Activated naive CD4-positive, alpha-beta T cell treated with anti-CD3 and anti-CD28 coated beads, Interleukin-2, amount 50 U/mL, for 72 hours (primary cell): ENCODE measurements at regions not wholly inside any gene's neighbourhood (a gene's known extent, or its start where the extent isn't known, plus 50 kb on each side); places are given as distances from the start of the nearest gene placed in this dataset.
"Not testable (repeated sequence)": the region's sequence is repeated elsewhere in the genome, so short reads cannot be mapped to it uniquely, and the experiment has no call there.

Source experiments
- ATAC-seq, 2 donors: fragments of 150-1000 bp; cut with Tn5 transposase; 2 replicates each; pipeline ENCODE4 v1.10.0; 2021; ENCODE audit warnings: mild to moderate bottlenecking in 2 of 2, moderate library complexity in 2 of 2
- DNase-seq, 2 donors: peaks; one replicate each; pipeline ENCODE4 v3.0.0; 2021 to 2022; ENCODE audit warnings: low spot score in 2 of 2
- H3K27ac Mint-ChIP-seq, 2 donors: one replicate each; pipeline ENCODE4 v1.8.0; 2022; ENCODE audit warnings: mild to moderate bottlenecking in 2 of 2, mixed read lengths in 2 of 2
- H3K36me3 Mint-ChIP-seq, 2 donors: one replicate each; pipeline ENCODE4 v1.8.0; 2022; ENCODE audit warnings: mixed read lengths in 2 of 2
- H3K9me3 Mint-ChIP-seq, 2 donors: one replicate each; pipeline ENCODE4 v1.8.0; 2022; ENCODE audit warnings: mixed read lengths in 2 of 2

GRCh38 chr3:69651765-69652164 lies 87.5 kb upstream of the MITF start:
- H3K27ac Mint-ChIP-seq = no peak overlapping the region
- H3K36me3 Mint-ChIP-seq = no peaks in the 10 kb centered on the region
- ATAC-seq (no peak), DNase-seq (no peak)
- H3K9me3 Mint-ChIP-seq = peaks cover 0 to 3% of the 10 kb centered on the region in 2 donors

DNA sequence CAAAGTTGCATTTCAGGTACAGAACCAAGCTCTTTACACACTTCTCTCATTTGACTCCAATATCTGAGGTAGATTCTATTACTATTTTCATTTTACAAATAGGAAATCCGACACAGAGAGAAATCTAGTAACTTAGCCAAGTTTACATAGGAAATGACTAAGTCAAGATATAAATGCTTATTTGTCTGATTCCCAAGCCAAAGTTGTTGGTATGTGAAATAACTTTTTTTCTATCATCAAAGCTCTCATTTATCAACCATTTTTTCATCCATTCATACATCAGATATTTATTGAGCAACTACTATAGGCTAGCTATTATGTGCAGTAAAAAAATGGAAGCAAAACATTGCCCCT lies 89.2 kb upstream of the MITF start:
- DNase-seq = no peak
- no peak for ATAC-seq
- Mint-ChIP-seq H3K9me3 (peaks cover 0 to 3% of the 10 kb centered on the region in 2 donors), H3K36me3 (no peaks in the 10 kb centered on the region), H3K27ac (no peak overlapping the region)

DNA sequence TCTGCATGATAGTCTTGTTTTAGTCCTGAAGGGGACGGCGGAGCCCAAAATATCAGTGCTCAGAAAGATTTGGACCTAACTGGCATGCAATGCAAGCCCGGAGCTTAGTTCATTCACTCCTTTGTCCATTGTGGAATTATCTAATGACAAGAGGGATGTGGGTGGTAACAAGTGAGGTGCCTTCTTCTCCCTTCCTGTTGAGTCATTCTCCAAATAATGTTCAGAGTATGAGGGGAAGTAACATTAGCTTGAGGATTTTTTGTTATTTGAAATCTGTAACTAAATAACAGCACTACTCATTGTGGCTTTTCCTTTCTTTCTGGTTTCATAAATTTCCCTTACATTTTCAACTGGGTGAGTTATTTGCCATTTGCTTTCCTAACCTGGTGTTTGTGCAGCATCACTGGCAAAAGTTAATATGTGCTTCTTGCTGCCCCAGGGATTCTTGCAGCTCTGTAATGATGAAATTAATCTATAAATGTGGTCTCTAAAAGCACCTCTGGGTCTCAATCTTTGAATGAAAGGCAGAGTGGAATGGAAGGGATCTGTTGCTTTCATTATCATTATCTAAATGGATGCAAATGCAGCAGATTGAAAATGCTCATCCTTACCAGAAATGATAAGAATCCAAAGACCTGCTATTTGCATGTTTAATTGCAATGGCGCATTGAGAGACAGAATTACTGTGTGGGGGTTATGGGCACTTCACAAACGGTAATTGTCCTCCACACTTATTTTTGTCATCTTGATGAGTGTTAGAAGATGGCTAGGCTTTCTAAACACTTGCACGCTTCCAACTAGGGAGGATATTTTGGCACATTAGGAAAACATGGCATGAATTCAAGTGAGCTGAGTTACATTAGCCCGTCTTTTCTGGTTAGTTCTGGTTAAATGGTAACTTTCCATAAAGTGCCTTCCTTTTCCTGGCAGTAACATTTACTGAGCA lies 89.9 kb upstream of the MITF start:
- no peak for ATAC-seq
- Mint-ChIP-seq H3K27ac (no peak overlapping the region), H3K9me3 (peaks cover 0 to 3% of the 10 kb centered on the region in 2 donors)

DNA sequence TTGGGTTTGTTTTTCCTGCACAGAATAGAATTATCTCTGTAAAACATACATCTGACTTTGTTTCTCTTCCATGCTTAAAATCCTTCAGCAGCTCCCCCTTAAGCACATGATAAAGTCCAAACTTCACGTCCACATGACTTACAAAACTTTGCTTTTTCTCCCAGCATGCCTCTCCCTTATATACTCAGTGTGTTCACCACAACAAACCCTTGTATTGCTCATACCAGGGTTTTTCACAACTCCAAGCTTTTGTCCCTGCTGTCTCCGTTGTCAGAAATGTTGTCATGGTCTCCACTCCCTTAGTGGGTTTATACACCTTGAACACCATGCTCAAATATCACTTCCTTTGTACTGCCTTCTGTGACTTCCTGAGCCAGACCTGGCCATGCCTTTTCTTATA lies 91.1 kb upstream of the MITF start:
- no peak for DNase-seq
- H3K27ac Mint-ChIP-seq = no peak overlapping the region
- no peaks in the 10 kb centered on the region for H3K36me3 Mint-ChIP-seq
- peaks cover 0 to 3% of the 10 kb centered on the region in 2 donors for H3K9me3 Mint-ChIP-seq
- no peak for ATAC-seq

More for the DNA sequence above, 89.9 kb upstream of the MITF start:
- H3K36me3 Mint-ChIP-seq = no peaks in the 10 kb centered on the region
- no peak for DNase-seq

- ATAC-seq (no peak), DNase-seq (no peak)
- peaks cover 0 to 3% of the 10 kb centered on the region in 2 donors for H3K9me3 Mint-ChIP-seq
- H3K27ac Mint-ChIP-seq = no peak overlapping the region
- no peaks in the 10 kb centered on the region for H3K36me3 Mint-ChIP-seq
Measured at GRCh38 chr3:69647511-69648110, 91.7 kb upstream of the MITF start.

DNA sequence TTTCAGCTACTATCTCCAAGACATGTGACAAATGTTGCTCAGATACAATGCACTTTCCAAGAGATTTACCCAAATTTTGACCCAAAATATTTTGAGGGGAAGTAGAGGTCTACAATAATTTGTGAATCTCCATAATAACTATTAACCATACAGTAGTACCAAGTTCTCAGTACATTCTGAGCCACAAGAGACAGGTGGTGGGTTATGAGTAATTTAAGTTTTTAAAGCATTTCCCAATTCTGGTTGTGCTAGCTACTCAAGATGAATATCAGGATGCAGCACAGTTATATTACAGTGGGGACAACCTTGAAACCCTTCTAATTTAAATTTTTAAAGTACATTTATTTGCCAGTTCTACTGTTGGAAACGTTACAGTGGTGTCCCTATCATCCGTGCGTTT lies 92.2 kb upstream of the MITF start:
- Mint-ChIP-seq H3K27ac (no peak overlapping the region), H3K9me3 (peaks cover 0 to 3% of the 10 kb centered on the region in 2 donors), H3K36me3 (no peaks in the 10 kb centered on the region)
- DNase-seq = no peak
- no peak for ATAC-seq

GRCh38 chr3:69646287-69647067 lies 92.8 kb upstream of the MITF start:
- peaks cover 0 to 8% of the 10 kb centered on the region in 2 donors for H3K9me3 Mint-ChIP-seq
- DNase-seq = no peak
- no peaks in the 10 kb centered on the region for H3K36me3 Mint-ChIP-seq
- no peak for ATAC-seq
- H3K27ac Mint-ChIP-seq = no peak overlapping the region

GRCh38 chr3:69642606-69643005 lies 96.7 kb upstream of the MITF start:
- DNase-seq (no peak), ATAC-seq (no peak)
- Mint-ChIP-seq H3K9me3 (peaks cover 4 to 5% of the 10 kb centered on the region in 2 donors), H3K27ac (no peak overlapping the region), H3K36me3 (no peaks in the 10 kb centered on the region)

- Mint-ChIP-seq H3K36me3 (no peaks in the 10 kb centered on the region), H3K9me3 (peaks cover 4 to 8% of the 10 kb centered on the region in 2 donors), H3K27ac (no peak overlapping the region)
- no peak for ATAC-seq
- DNase-seq = no peak
Measured at GRCh38 chr3:69639851-69640250, 99.4 kb upstream of the MITF start.

- H3K27ac Mint-ChIP-seq = no peak overlapping the region
- ATAC-seq (no peak), DNase-seq (no peak)
- H3K9me3 Mint-ChIP-seq = peaks cover 23% of the 10 kb centered on the region in 2 donors
- peaks cover 0 to 5% of the 10 kb centered on the region in 2 donors for H3K36me3 Mint-ChIP-seq
Measured at GRCh38 chr3:69628951-69629350, 110.3 kb upstream of the MITF start.

DNA sequence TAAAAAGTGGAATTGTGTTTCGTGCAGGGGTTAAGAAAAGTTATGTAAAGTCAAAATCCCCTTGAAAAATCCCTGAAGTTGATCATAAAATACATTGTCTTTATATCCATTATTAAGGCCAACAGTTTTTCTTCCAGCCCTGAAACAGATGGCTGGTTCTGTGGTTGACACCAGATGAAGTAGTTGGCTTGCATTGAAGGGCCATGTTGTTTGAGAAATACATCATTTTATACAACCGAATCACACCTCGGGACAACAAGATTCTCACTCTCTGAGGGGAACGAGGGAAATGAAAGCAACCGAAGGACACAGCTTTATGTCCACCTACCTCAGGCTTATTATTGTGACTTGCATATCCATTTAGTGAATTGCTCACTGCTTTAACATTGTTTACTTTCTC lies 126.0 kb upstream of the MITF start:
- H3K9me3 Mint-ChIP-seq = peaks cover 14 to 15% of the 10 kb centered on the region in 2 donors
- no peaks in the 10 kb centered on the region for H3K36me3 Mint-ChIP-seq
- ATAC-seq = no peak
- no peak overlapping the region for H3K27ac Mint-ChIP-seq
- DNase-seq = no peak

DNA sequence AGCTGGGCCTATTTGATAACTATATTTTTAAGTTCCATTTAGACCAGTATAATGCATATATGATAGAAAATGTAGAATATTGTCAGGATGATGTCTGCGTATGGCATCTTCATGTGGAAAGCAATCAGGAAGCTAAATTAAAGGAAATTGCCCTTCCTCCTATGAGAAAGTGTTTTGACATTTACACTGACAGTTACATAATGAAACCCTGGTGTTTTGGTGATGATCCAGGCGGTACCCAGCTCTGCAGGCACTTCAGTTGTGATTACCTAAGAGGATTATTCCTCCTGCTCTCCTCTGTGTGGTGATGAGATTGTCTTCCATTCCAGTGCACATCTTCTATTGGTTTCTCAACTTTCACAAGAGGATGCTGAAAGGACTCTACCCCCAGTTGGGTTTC lies 126.5 kb upstream of the MITF start:
- DNase-seq (no peak), ATAC-seq (no peak)
- H3K27ac Mint-ChIP-seq = no peak overlapping the region
- no peaks in the 10 kb centered on the region for H3K36me3 Mint-ChIP-seq
- peaks cover 14 to 16% of the 10 kb centered on the region in 2 donors for H3K9me3 Mint-ChIP-seq

DNA sequence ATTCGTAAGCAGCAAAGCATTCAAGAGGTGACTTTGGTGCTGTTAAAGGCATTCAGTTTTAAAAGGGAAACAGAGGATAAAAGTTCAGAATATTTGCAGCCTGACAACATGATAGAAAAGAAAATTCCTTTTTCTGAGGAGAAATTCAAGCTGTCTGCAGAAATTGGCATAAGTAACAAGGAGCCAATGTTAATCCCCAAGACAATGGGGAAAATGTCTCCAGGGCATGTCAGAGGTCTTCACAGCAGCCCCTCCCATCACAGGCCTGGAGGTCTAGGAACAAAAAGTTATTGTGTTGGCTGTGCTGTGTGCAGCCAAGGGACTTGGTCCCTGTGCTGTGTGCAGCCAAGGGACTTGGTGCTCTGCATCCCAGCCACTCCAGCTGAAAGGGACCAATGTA lies 129.7 kb upstream of the MITF start:
- DNase-seq, H3K36me3 Mint-ChIP-seq, ATAC-seq, H3K27ac Mint-ChIP-seq: not testable (repeated sequence)
- peaks cover 14 to 18% of the 10 kb centered on the region in 2 donors for H3K9me3 Mint-ChIP-seq

DNA sequence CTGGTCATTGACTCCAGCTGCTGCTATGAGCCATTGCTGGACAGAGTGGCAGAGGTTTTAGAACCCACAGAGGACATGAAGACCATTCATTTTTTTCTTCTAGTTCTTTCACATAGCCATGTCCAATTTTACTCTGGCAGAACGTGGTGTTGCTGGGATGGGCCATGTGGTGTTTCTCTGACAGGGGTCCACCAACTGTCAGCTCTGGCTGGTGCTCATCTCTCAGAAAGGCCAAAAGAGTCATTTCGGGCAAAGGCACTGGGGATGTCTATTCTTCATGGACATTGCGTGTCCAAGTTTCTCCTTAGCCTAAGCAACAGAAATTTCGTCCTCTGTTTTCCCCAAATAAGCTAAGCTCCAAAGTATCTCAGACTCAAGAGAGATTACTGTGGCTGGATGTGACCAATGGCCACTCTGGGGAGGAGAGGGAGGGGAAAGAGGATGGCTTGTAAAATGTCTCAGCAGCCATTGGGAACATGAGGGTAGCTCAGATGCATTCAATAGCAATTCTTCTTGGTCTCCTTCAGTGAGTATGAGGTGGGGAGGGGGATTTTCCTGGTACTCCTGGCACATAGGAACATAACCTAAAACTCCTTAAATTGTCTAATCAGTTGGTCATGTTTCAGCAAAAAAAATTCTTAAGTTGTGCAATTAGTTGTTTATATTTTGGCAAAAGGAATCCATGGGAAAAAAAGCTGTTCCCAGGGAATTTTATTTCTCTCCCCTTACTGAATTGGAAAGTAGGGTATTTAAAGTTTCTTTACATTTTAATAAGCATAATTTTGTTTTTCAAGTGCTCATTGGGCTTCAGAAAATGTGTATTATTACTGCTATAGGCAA lies 131.6 kb upstream of the MITF start:
- Mint-ChIP-seq H3K9me3 (peaks cover 14 to 18% of the 10 kb centered on the region in 2 donors), H3K27ac (no peak overlapping the region), H3K36me3 (no peaks in the 10 kb centered on the region)
- ATAC-seq = no peak
- no peak for DNase-seq

GRCh38 chr3:69605867-69606266 lies 133.4 kb upstream of the MITF start:
- no peak overlapping the region for H3K27ac Mint-ChIP-seq
- no peak for ATAC-seq

GRCh38 chr3:69604735-69605450 lies 134.4 kb upstream of the MITF start:
- H3K36me3 Mint-ChIP-seq = no peaks in the 10 kb centered on the region
- ATAC-seq = no peak

More at GRCh38 chr3:69605867-69606266, 133.4 kb upstream of the MITF start:
- no peak for DNase-seq
- peaks cover 13 to 16% of the 10 kb centered on the region in 2 donors for H3K9me3 Mint-ChIP-seq
- H3K36me3 Mint-ChIP-seq = no peaks in the 10 kb centered on the region

More at GRCh38 chr3:69604735-69605450, 134.4 kb upstream of the MITF start:
- Mint-ChIP-seq H3K9me3 (peaks cover 14 to 20% of the 10 kb centered on the region in 2 donors), H3K27ac (no peak overlapping the region)
- no peak for DNase-seq
